Loucy (cell line): ENCODE measurements at regions not wholly inside any gene's neighbourhood (a gene's known extent, or its start where the extent isn't known, plus 50 kb on each side); places are given as distances from the start of the nearest gene placed in this dataset.

Experiments
- EZH2phosphoT487 ChIP-seq: fragments of 200-600 bp; IDR thresholded peaks from 2 replicates; pipeline ENCODE4 v1.6.1; 2018; ENCODE audit warnings: antibody characterized with exemption, mild to moderate bottlenecking, moderate library complexity, borderline replicate concordance
- TF ChIP-seq, protein P1 (sequence below): fragments of 200-600 bp; sonication (generic); conservative IDR thresholded peaks from 2 replicates; pipeline ENCODE4 v1.5.1; 2014; ENCODE audit warnings: mild to moderate bottlenecking, antibody characterized with exemption, low read length

DNA sequence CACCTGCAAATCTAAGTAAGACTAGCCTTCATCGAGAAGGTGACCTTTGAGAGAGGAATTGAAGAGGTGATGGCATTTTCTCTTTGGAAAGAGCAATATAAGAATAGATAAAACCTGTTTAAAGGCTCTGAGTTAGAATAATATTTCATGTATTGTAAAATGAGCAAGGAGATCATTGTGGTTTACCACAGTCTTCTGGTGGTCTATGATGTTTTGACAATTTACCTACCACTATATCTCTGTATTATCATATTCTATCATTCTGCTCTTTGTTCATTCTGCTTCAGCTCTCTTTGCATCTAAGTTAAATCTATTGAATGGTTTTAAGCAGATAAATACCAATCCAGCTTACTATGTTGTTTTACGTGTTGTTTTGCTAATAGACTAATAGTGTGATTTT lies 982.3 kb downstream of the SI start:
- TF ChIP-seq, protein P1, sequence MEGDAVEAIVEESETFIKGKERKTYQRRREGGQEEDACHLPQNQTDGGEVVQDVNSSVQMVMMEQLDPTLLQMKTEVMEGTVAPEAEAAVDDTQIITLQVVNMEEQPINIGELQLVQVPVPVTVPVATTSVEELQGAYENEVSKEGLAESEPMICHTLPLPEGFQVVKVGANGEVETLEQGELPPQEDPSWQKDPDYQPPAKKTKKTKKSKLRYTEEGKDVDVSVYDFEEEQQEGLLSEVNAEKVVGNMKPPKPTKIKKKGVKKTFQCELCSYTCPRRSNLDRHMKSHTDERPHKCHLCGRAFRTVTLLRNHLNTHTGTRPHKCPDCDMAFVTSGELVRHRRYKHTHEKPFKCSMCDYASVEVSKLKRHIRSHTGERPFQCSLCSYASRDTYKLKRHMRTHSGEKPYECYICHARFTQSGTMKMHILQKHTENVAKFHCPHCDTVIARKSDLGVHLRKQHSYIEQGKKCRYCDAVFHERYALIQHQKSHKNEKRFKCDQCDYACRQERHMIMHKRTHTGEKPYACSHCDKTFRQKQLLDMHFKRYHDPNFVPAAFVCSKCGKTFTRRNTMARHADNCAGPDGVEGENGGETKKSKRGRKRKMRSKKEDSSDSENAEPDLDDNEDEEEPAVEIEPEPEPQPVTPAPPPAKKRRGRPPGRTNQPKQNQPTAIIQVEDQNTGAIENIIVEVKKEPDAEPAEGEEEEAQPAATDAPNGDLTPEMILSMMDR: no peak
- TF ChIP-seq EZH2phosphoT487: no peak
